Neural progenitor cell (in vitro differentiated cells): ENCODE measurements at regions not wholly inside any gene's neighbourhood (a gene's known extent, or its start where the extent isn't known, plus 50 kb on each side); places are given as distances from the start of the nearest gene placed in this dataset.

ENCODE experiments used
- DNase-seq: peaks from one replicate; pipeline ENCODE4 v3.0.0-alpha.2; 2016; ENCODE audit warnings: low spot score
- H2AFZ ChIP-seq: fragments of 200-600 bp; sonication (generic); replicated peaks from 2 replicates; pipeline ENCODE4 v1.6.1; 2016; ENCODE audit warnings: antibody characterized with exemption
- H3F3A ChIP-seq: fragments of 200-600 bp; sonication (generic); 2 replicates; pipeline ENCODE4 v1.6.1; 2016; ENCODE audit warnings: antibody characterized with exemption, low read depth
- H3K27ac ChIP-seq: fragments of 200-600 bp; sonication (generic); 2 replicates; pipeline ENCODE4 v1.5.1; 2016; ENCODE audit warnings: mild to moderate bottlenecking
- H3K27me3 ChIP-seq: fragments of 200-600 bp; sonication (generic); 2 replicates; pipeline ENCODE4 v1.6.1; 2016; ENCODE audit warnings: mild to moderate bottlenecking, moderate library complexity
- H3K36me3 ChIP-seq: fragments of 200-600 bp; sonication (generic); 2 replicates; pipeline ENCODE4 v1.5.1; 2016
- H3K4me1 ChIP-seq: fragments of 200-600 bp; sonication (generic); 2 replicates; pipeline ENCODE4 v1.6.1; 2016; ENCODE audit warnings: mixed run types
- H3K4me2 ChIP-seq: fragments of 200-600 bp; sonication (generic); 2 replicates; pipeline ENCODE4 v1.6.1; 2016
- H3K4me3 ChIP-seq: fragments of 200-600 bp; sonication (generic); 2 replicates; pipeline ENCODE4 v1.5.1; 2016
- H3K79me2 ChIP-seq: fragments of 200-600 bp; sonication (generic); 2 replicates; pipeline ENCODE4 v1.6.1; 2016; ENCODE audit warnings: low read depth
- H3K9ac ChIP-seq: fragments of 200-600 bp; sonication (generic); 2 replicates; pipeline ENCODE4 v1.6.1; 2016
- H3K9me3 ChIP-seq: fragments of 200-600 bp; sonication (generic); 2 replicates; pipeline ENCODE4 v1.5.1; 2016; ENCODE audit warnings: low read depth
- H4K20me1 ChIP-seq: fragments of 200-600 bp; sonication (generic); 2 replicates; pipeline ENCODE4 v1.6.1; 2016; ENCODE audit warnings: low read depth
- H3K27ac Mint-ChIP-seq: 3 replicates; pipeline ENCODE4 v1.8.0; 2021; ENCODE audit warnings: mixed read lengths
- H3K27me3 Mint-ChIP-seq: 2 replicates; pipeline ENCODE4 v1.8.0; 2022; ENCODE audit warnings: low read depth, mild to moderate bottlenecking, inconsistent platforms, moderate library complexity, mixed read lengths; ENCODE audit not compliant: insufficient read depth
- H3K36me3 Mint-ChIP-seq: 3 replicates; pipeline ENCODE4 v1.8.0; 2021; ENCODE audit warnings: mixed read lengths
- H3K4me1 Mint-ChIP-seq: 3 replicates; pipeline ENCODE4 v1.8.0; 2021; ENCODE audit warnings: mixed read lengths
- H3K4me3 Mint-ChIP-seq: 3 replicates; pipeline ENCODE4 v1.8.0; 2021; ENCODE audit warnings: mild to moderate bottlenecking, moderate library complexity, mixed read lengths
- H3K9me3 Mint-ChIP-seq: 3 replicates; pipeline ENCODE4 v1.8.0; 2020; ENCODE audit warnings: mixed read lengths
- CTCF ChIP-seq: fragments of 200-600 bp; sonication (generic); IDR thresholded peaks from 2 replicates; pipeline ENCODE4 v1.5.1; 2017; ENCODE audit warnings: antibody characterized with exemption, mild to moderate bottlenecking
- EZH2 ChIP-seq: fragments of 200-600 bp; sonication (generic); IDR thresholded peaks from 2 replicates; pipeline ENCODE4 v1.6.1; 2017; ENCODE audit warnings: antibody characterized with exemption, mild to moderate bottlenecking, moderate library complexity
- EZH2phosphoT487 ChIP-seq: fragments of 200-600 bp; sonication (generic); IDR thresholded peaks from 2 replicates; pipeline ENCODE4 v1.6.1; 2017; ENCODE audit warnings: antibody characterized with exemption

GRCh38 chr6:43877463-43878126 lies 107.6 kb downstream of the VEGFA start:
- Mint-ChIP-seq H3K4me1 (peaks cover 42% of the 10 kb centered on the region), H3K36me3 (no peaks in the 10 kb centered on the region), H3K4me3 (no peak overlapping the region), H3K27ac (peak overlapping the region; percentile 83), H3K9me3 (no peaks in the 10 kb centered on the region), H3K27me3 (peaks cover 9% of the 10 kb centered on the region)
- Histone ChIP-seq H3K27ac (no peak overlapping the region), H2AFZ (no peak overlapping the region), H3K9ac (no peak overlapping the region), H3K4me3 (no peak overlapping the region), H3K79me2 (no peaks in the 10 kb centered on the region), H3F3A (peaks cover 7% of the 10 kb centered on the region), H4K20me1 (no peaks in the 10 kb centered on the region), H3K4me2 (no peak overlapping the region), H3K9me3 (no peaks in the 10 kb centered on the region), H3K27me3 (no peaks in the 10 kb centered on the region), H3K4me1 (peaks cover 23% of the 10 kb centered on the region), H3K36me3 (no peaks in the 10 kb centered on the region)
- no peak for DNase-seq
- TF ChIP-seq EZH2phosphoT487, result no peak
- TF ChIP-seq CTCF, result no peak
- no peak for TF ChIP-seq EZH2

GRCh38 chr6:43877036-43877435 lies 107.0 kb downstream of the VEGFA start:
- peak overlapping the region; percentile 83 for H3K27ac Mint-ChIP-seq

GRCh38 chr6:43876602-43877001 lies 106.6 kb downstream of the VEGFA start:
- Histone ChIP-seq H4K20me1 (no peaks in the 10 kb centered on the region), H3K27ac (no peak overlapping the region), H3F3A (peaks cover 7% of the 10 kb centered on the region), H2AFZ (no peak overlapping the region), H3K4me2 (no peak overlapping the region), H3K4me1 (peaks cover 23% of the 10 kb centered on the region), H3K9me3 (no peaks in the 10 kb centered on the region), H3K36me3 (no peaks in the 10 kb centered on the region), H3K79me2 (no peaks in the 10 kb centered on the region), H3K9ac (no peak overlapping the region), H3K27me3 (no peaks in the 10 kb centered on the region), H3K4me3 (no peak overlapping the region)
- Mint-ChIP-seq H3K36me3 (no peaks in the 10 kb centered on the region), H3K4me3 (no peak overlapping the region), H3K9me3 (no peaks in the 10 kb centered on the region), H3K27me3 (peaks cover 11% of the 10 kb centered on the region), H3K27ac (no peak overlapping the region), H3K4me1 (peaks cover 42% of the 10 kb centered on the region)
- no peak for DNase-seq
- TF ChIP-seq CTCF (no peak), EZH2phosphoT487 (no peak), EZH2 (no peak)

More at GRCh38 chr6:43877036-43877435, 107.0 kb downstream of the VEGFA start:
- no peak for DNase-seq
- no peak for TF ChIP-seq EZH2phosphoT487
- TF ChIP-seq CTCF, result no peak
- TF ChIP-seq EZH2, result no peak
- Histone ChIP-seq H3K27ac (no peak overlapping the region), H3K36me3 (no peaks in the 10 kb centered on the region), H3K4me2 (no peak overlapping the region), H3K79me2 (no peaks in the 10 kb centered on the region), H3K9ac (no peak overlapping the region), H3F3A (peaks cover 7% of the 10 kb centered on the region), H2AFZ (no peak overlapping the region), H3K9me3 (no peaks in the 10 kb centered on the region), H3K4me1 (peaks cover 23% of the 10 kb centered on the region), H4K20me1 (no peaks in the 10 kb centered on the region), H3K4me3 (no peak overlapping the region), H3K27me3 (no peaks in the 10 kb centered on the region)
- Mint-ChIP-seq H3K36me3 (no peaks in the 10 kb centered on the region), H3K27me3 (peaks cover 11% of the 10 kb centered on the region), H3K9me3 (no peaks in the 10 kb centered on the region), H3K4me3 (no peak overlapping the region), H3K4me1 (peaks cover 42% of the 10 kb centered on the region)
